GM12873 (cell line): ENCODE measurements at regions not wholly inside any gene's neighbourhood (a gene's known extent, or its start where the extent isn't known, plus 50 kb on each side); places are given as distances from the start of the nearest gene placed in this dataset.

Experiments
- CTCF ChIP-seq: IDR thresholded peaks from 2 replicates; pipeline ENCODE4 v1.5.1; 2012; ENCODE audit warnings: low read depth, mild to moderate bottlenecking, moderate library complexity, low read length, control low read depth; ENCODE audit not compliant: insufficient read depth; ENCODE audit errors: missing control alignments

DNA sequence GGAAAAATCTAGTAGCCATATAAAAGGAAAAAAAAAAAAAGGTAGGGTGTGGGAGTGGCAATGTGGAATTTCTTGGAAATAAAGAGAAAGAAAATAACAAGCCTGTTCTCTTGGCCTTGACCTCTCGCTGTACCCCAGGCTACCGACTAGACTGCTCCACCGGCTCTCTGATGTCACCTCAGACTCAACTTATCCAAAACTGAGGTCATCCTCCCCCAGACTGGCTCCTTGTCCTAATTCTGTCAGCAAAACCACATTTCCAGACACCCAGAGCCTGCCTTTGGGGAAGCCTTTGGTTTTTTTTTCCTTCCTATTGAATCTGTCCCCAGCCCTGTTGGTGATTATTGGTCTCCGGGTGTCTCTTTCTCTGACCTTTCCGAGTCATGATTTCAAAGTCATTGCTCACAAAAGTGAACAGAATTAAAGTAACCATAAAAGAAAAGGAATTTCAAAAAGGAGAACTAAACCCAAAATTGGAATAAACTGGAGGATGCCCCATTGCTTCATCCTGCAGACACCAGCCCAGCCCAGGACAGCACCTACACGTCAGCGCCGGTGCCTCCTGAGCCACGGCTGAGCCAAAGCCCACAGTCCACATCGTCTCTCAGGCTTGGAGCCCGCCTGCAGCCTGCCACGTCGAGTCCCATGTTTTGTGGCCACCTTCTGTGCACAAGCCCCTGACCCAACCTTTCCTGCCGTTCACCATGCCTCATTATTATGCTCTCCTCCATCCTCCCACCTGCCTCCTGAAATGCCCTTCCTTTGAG is 170.7 kb downstream of the MYLK4 start:
- no peak for TF ChIP-seq CTCF

GRCh38 chr6:2579241-2579761 is 171.4 kb downstream of the MYLK4 start:
- no peak for TF ChIP-seq CTCF

GRCh38 chr6:2578767-2579166 is 172.0 kb downstream of the MYLK4 start:
- no peak for TF ChIP-seq CTCF

GRCh38 chr6:2576499-2576898 is 174.2 kb downstream of the MYLK4 start:
- TF ChIP-seq CTCF: no peak

- TF ChIP-seq CTCF: no peak
These were observed 175.5 kb downstream of the MYLK4 start for GRCh38 chr6:2575236-2575635.

- no peak for TF ChIP-seq CTCF
These were observed 184.7 kb downstream of the MYLK4 start for GRCh38 chr6:2566048-2566447.

- TF ChIP-seq CTCF: no peak
These were observed 185.2 kb downstream of the MYLK4 start for GRCh38 chr6:2565499-2565898.
